HG02938 (cell line): ENCODE measurements at regions not wholly inside any gene's neighbourhood (a gene's known extent, or its start where the extent isn't known, plus 50 kb on each side); places are given as distances from the start of the nearest gene placed in this dataset.

Experiments
- ATAC-seq: cut with Tn5 transposase; IDR thresholded peaks from one replicate; pipeline ENCODE4 v1.9.1; 2021; ENCODE audit warnings: mild to moderate bottlenecking, moderate library complexity; ENCODE audit not compliant: unreplicated experiment

DNA sequence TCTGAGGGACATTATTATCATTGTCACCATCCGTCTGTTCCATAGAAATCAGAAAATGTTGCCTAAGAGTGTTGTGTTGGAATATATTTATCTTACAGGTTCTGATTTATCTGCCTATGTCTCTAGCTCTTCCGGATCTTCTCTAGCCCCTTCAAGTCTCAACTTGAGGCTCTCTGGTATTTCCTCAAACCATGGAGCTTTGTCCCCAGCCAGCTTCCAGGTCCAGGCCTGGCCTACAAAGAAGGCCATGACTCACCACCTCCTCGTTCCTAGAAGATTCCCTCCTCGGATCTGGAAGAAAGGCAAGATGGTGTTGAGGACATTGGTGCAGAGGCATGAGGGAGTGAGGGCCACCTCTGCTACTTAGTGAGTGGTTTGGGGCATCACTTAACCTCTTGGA is 122.1 kb upstream of the TRIB2 start:
- ATAC-seq: no peak

DNA sequence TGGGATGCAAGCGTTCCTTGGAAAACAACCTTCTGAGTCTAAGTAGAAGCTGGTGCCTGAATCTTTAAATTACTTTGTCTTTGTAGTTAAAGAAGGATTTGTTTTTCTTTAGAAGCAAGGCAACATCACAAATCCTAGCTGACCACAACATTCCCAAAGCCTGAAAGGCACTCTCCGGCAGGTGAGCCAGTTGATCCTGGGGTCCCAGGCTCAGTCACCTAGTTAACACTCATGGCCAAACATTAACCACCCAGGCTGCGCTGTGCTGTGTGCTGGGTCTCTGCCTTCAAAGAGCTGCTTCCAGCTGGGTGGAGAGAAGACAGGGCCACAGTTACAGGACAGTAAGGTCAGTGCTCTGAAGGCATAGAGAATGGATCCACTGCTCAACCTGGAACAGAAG is 120.0 kb upstream of the TRIB2 start:
- no peak for ATAC-seq

- ATAC-seq: no peak
These were observed 119.1 kb upstream of the TRIB2 start for GRCh38 chr2:12597610-12598009.

DNA sequence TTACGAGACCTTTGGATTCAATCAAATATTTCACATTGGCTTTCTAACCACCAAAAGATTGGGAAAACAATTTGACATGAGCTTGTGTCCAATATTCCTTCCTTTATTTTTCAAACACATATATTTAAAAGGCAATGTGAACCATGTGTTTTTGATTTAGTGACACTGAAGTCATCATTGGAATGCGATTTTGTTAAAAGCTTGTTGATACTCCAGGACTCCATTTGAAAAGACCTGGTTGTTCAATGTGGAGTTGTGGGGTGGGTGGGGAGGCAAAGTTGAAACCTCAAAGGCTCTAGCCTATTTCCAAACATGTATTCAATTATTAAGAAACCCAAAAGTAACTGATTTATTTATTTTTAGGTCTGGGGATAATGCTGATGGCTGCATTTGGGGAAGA is 114.1 kb upstream of the TRIB2 start:
- no peak for ATAC-seq

DNA sequence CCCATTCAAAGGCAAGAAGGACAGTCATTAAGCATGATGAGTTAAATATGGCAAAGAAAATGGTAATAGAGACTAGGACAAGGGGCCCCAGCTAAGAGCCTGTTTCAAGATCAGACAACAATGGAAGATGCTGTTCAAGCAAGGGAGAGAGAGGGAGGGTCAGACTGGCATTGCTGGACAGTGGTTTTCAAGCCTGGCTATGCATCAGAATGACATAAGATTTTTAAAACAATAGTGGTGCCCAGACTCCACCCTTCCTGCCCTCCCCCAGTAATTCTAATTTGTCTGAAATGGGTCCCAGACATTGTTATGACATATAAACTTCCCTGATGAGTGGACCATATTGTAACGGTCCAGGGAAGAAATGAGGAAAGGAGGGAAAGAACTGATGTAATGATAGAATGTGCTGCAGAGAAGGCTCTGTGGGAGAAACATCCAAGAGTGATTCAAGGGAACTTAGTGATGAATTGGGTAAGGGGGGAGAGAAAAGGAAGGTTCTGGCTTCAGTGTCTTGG is 112.9 kb upstream of the TRIB2 start:
- ATAC-seq: no peak

DNA sequence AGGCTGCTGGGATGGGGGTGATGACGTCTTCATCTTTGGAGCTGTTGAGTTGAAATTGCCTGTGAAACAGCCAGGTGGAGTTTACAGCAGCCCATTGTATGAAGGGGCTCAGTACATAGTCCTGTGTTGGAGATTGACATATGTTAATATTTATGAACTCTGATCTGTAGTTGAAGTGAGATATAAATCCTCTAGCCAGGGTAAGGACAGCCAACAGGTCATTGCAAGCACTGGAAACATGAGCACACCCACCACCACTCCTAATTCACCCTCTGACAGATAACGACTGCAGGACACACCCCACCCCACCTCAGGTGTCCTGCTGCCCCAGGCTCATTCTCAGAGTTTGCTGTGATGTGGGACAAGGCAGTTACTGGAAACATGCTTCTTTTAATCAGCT is 112.4 kb upstream of the TRIB2 start:
- no peak for ATAC-seq

- ATAC-seq: no peak
These were observed 111.4 kb upstream of the TRIB2 start for GRCh38 chr2:12605366-12605765.

- ATAC-seq: no peak
These were observed 110.8 kb upstream of the TRIB2 start for GRCh38 chr2:12605936-12606335.

GRCh38 chr2:12606472-12607000 is 110.2 kb upstream of the TRIB2 start:
- ATAC-seq: no peak

GRCh38 chr2:12607971-12608370 is 108.8 kb upstream of the TRIB2 start:
- no peak for ATAC-seq

GRCh38 chr2:12610314-12610713 is 106.4 kb upstream of the TRIB2 start:
- ATAC-seq: no peak

GRCh38 chr2:12612168-12612567 is 104.6 kb upstream of the TRIB2 start:
- no peak for ATAC-seq

GRCh38 chr2:12612671-12613070 is 104.1 kb upstream of the TRIB2 start:
- ATAC-seq: no peak

DNA sequence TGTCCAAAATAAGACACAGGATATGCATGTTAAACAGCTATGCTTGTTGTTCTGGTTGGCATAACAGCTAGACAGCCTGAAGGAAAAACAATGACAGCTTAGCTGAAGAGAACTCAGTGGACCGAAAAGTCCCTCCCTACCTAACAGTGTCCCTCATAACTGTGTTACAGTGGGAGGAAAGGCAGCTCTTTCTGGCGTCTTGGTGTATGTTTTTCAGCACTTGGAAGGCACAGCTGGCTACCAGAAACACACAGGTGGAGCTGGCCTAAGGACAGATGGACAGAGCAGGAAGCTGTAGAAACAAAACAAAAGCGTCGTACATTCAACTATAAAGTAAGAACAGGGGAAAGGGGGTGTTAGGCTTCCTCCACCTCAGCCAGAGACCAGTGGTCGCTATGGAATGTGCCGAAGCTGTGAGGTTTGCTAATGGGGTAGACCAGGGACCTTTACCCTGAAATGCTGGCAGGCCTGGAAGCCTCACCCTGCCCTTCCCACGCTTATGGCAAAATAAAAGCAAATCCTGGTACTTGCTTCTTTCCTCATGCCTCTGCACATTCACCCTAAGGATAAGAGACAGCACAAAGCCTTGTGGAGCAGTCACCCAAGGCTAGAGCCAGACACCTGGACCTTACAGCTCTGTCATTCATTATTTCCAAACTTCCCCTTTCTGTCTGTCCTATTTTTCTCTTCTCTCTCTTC is 103.5 kb upstream of the TRIB2 start:
- ATAC-seq: no peak

GRCh38 chr2:12615509-12615908 is 101.2 kb upstream of the TRIB2 start:
- no peak for ATAC-seq

DNA sequence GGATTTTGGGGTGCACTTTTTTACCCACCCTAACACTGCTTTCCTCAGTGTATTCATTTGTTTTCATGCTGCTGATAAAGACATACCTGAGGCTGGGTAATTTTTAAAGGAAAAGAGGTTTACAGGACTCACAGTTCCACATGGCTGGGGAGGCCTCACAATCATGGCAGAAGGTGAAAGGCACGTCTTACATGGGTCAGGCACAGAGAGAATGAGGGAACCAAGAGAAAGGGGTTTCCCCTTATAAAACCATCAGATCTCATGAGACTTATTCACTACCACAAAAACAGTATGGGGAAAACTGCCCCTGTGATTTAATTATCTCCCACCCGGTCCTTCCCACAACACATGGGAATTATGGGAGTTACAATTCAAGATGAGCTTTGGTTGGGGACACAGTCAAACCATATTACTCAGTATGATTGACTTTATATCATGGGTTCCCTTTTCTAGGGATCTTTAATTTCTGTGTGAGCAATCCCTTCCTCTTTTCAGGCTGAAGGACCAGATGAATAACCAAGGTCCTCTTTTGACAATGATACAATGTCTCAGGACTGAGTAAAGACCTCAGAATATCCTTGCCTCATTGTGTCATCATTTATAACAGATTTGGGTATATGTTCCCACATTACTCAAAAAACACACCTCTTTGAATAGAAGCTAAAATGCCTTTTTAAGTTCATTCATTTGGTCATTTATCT is 100.1 kb upstream of the TRIB2 start:
- ATAC-seq: no peak

- ATAC-seq: no peak
These were observed 99.4 kb upstream of the TRIB2 start for GRCh38 chr2:12617366-12617765.

GRCh38 chr2:12617853-12618252 is 98.9 kb upstream of the TRIB2 start:
- no peak for ATAC-seq

DNA sequence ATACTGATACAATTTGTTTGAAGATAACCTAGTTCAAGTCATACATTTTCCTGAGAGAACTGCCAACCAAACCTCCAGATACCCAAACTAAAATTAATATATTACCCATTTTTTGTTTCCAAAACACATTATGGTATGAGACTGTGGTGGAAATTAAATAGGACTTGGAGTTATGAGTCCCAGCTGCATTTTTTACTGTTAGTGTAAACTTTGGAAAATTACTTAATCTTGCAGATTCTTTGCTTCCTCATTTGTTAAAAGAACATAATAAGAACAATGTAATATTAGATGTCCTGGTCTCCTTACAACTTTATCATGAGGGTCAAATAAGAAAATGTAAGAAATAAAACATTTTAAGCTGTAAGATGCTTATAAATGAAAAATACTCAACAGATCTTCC is 98.2 kb upstream of the TRIB2 start:
- no peak for ATAC-seq

DNA sequence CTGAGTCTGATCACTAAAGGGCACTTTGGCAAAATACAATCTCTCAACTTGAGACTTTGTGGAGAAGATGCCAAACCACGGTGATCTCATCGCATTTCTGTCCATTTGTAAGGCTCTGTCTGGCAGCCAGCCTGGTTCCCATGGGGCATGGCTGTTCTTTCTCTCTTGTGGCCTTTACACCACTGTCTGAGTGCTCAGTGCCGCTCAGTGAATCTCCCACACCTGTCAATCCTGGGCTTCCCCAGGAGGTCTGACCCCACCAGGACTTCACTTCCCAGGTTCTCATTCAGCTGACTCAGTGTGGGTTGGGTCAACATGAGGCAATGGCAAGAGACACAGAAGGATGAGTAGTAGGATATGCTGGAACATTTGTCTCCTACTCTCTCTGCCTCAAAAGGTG is 96.8 kb upstream of the TRIB2 start:
- ATAC-seq: no peak

- no peak for ATAC-seq
These were observed 96.0 kb upstream of the TRIB2 start for GRCh38 chr2:12620759-12621158.

DNA sequence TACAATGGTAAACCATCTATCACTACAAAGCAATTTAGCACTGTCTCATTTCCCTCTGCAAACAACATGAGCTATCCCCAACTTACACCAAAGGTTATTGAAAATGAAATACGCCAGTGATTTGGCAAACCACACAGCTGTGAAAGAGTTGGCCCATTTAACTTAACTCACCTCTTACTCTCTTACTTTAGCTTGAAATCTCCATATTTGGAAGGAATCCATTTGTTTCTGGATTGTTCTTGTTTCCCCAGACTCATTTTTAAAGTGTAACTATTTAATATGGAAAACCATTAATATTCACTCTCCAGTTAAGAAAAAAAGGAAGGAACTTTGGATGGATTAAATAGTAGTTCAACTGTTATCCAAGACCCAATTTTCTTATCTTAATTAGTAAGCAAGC is 93.7 kb upstream of the TRIB2 start:
- no peak for ATAC-seq
